Activated naive CD4-positive, alpha-beta T cell treated with anti-CD3 and anti-CD28 coated beads for 36 hours (primary cell): ENCODE measurements at regions not wholly inside any gene's neighbourhood (a gene's known extent, or its start where the extent isn't known, plus 50 kb on each side); places are given as distances from the start of the nearest gene placed in this dataset.

Source experiments
- CTCF ChIA-PET: fragments of 350-600 bp; sonication (Branson Sonifier 250); formaldehyde crosslinking; loops from one replicate; lab custom pipeline; 2021; ENCODE audit warnings: antibody characterized with exemption; lab: Charles Lee
- DNase-seq: peaks from one replicate; pipeline ENCODE4 v3.0.0-alpha.2; 2020
- H3K27ac Mint-ChIP-seq: one replicate; pipeline ENCODE4 v1.8.0; 2021; ENCODE audit warnings: mild to moderate bottlenecking, mixed read lengths
- H3K27me3 Mint-ChIP-seq: one replicate; pipeline ENCODE4 v1.8.0; 2021; ENCODE audit warnings: low read depth, mixed read lengths
- H3K36me3 Mint-ChIP-seq: one replicate; pipeline ENCODE4 v1.8.0; 2021; ENCODE audit warnings: low read depth, mixed read lengths
- H3K4me1 Mint-ChIP-seq: one replicate; pipeline ENCODE4 v1.8.0; 2021; ENCODE audit warnings: low read depth, mixed read lengths
- H3K4me3 Mint-ChIP-seq: one replicate; pipeline ENCODE4 v1.8.0; 2021; ENCODE audit warnings: mild to moderate bottlenecking, moderate library complexity, mixed read lengths
- H3K9me3 Mint-ChIP-seq: one replicate; pipeline ENCODE4 v1.8.0; 2021; ENCODE audit warnings: mixed read lengths
- intact Hi-C: fragments of 100-400 bp; cut with micrococcal nuclease; formaldehyde crosslinking; loops from one replicate; pipeline ENCODE4 v1.15.1; 2023

DNA sequence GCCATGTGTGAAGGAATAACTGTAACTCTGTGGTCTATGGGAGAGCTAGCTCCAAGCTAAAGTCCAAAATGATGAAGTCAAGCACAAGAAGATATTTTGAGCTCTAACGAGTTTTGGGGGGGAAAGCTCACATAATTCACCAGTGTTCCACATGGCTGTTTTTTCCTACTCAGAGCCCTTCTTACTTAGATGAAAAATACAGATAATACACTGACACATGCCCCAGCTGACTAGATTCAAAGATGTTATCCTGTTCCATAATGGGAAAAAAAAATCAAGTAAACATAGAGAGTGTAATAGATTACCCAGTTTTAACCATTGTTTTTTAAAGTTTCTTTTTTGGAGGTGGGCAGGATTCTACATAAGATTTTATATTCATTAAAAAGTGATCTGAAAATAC lies 86.6 kb downstream of the PRLHR start:
- no peaks in the 10 kb centered on the region for H3K9me3 Mint-ChIP-seq
- peaks cover 2% of the 10 kb centered on the region for H3K4me1 Mint-ChIP-seq
- intact Hi-C loops = no loop called here
- CTCF ChIA-PET = interaction anchor here (0.8 kb wide), 1 partner anchor 49 kb away, joined by 3 read pairs; no protein-coding TSS in a partner anchor
- H3K27me3 Mint-ChIP-seq = peaks cover 7% of the 10 kb centered on the region
- no peak for DNase-seq
- H3K36me3 Mint-ChIP-seq = no peaks in the 10 kb centered on the region
- H3K27ac Mint-ChIP-seq = no peak overlapping the region
- H3K4me3 Mint-ChIP-seq = no peak overlapping the region

DNA sequence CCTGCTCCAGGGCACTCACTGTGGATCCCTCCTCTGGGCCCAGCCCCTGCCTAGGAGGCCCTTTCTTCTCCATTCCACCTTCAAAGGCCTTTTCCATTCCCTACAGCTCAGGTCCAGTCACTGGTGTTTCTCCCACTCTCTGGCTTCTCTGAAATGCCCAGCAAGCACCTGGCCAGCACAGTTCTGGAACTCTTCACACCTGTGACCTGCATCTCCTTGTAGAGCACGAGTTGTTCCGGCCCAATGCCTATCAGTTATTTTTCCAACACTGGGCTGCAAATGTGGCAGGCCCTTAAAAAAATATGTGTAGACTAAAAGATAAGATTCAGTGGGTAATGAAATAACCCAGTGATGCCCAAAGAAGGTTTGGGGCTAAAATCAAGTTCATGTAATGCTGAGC lies 87.1 kb downstream of the PRLHR start:
- DNase-seq = no peak
- Mint-ChIP-seq H3K9me3 (no peaks in the 10 kb centered on the region), H3K27ac (no peak overlapping the region), H3K4me3 (no peak overlapping the region), H3K36me3 (no peaks in the 10 kb centered on the region), H3K4me1 (peaks cover 2% of the 10 kb centered on the region), H3K27me3 (peaks cover 5% of the 10 kb centered on the region)
- CTCF ChIA-PET = interaction anchor here (0.8 kb wide), 1 partner anchor 48 kb away, joined by 3 read pairs; no protein-coding TSS in a partner anchor
- intact Hi-C loops = no loop called here

DNA sequence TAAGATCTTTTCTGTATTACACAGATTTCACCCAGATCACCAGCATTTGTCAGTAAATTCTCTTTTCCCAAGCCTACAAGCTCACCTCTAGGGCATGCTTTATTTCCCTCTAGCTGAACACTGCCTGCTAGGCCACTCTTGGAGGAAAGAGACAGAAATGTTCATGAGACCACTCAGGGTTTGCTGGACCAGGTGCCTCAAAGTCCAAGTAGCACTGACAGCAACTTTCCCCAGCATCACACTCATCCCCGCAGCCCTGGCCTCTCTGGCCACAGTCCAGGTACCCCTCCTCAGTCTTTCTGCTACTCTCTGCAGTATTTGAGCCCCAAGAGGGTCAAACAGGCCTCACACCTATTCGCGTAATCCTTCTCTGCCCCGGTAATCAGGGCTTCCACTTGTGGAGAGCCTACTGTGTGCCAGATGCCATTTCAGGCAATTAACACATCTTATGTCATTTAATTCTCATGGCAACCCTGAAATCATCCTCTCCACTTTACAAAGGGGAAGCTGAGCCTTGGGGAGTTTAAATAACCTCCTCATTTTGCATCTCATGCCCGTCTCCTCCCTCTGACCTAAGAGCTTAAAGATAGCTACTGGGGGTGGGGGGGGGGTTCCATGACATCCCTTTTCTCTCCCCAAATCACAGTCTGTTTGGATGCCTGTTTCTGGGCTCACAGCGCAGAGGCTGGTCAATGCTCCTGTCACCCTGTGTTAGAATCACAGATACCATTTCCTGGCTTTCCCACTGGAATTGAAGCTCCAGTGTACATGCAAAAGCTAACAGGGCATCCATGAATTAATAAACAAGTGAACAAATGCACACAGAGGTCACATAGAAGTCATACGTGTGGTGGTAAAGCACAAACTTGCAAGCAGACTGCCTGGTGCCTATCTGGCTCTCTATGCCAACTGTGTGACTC lies 88.5 kb downstream of the PRLHR start:
- Mint-ChIP-seq H3K27ac (no peak overlapping the region), H3K4me3 (no peak overlapping the region), H3K36me3 (no peaks in the 10 kb centered on the region), H3K4me1 (peaks cover 2% of the 10 kb centered on the region), H3K9me3 (no peaks in the 10 kb centered on the region), H3K27me3 (peaks cover 1% of the 10 kb centered on the region)
- CTCF ChIA-PET = no interaction called here
- no peak for DNase-seq
- intact Hi-C loops = no loop called here

DNA sequence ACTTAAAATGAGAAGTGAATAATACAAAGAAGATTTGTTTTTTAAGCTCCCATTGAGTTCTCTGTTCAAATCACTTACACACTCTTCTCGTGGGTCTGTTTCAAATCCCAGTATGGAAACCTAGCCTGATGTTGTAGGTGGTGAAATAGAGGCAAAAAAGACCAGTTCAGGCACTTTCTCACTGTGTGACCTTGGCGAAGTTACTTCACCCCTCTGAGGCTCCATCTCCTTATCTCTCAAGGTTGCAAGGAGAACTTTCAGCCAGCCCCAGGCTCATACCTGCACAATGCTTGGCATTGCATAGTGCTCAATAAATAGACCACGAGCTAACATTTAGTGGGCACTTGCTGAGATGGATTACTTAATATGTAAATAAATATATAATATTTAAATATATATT lies 90.1 kb downstream of the PRLHR start:
- intact Hi-C loops = no loop called here
- H3K4me3 Mint-ChIP-seq = no peak overlapping the region
- peaks cover 3% of the 10 kb centered on the region for H3K27me3 Mint-ChIP-seq
- CTCF ChIA-PET = no interaction called here
- H3K4me1 Mint-ChIP-seq = peaks cover 2% of the 10 kb centered on the region
- H3K9me3 Mint-ChIP-seq = no peaks in the 10 kb centered on the region
- no peak overlapping the region for H3K27ac Mint-ChIP-seq
- no peaks in the 10 kb centered on the region for H3K36me3 Mint-ChIP-seq
- DNase-seq = no peak

GRCh38 chr10:118504467-118505205 lies 90.8 kb downstream of the PRLHR start:
- Mint-ChIP-seq H3K27ac (no peak overlapping the region), H3K36me3 (no peaks in the 10 kb centered on the region), H3K4me3 (no peak overlapping the region), H3K27me3 (peaks cover 3% of the 10 kb centered on the region), H3K9me3 (no peaks in the 10 kb centered on the region), H3K4me1 (no peaks in the 10 kb centered on the region)
- DNase-seq = no peak
- CTCF ChIA-PET = interaction anchor here (0.9 kb wide), 1 partner anchor 10 kb away, joined by 3 read pairs; no protein-coding TSS in a partner anchor
- intact Hi-C loops = no loop called here

DNA sequence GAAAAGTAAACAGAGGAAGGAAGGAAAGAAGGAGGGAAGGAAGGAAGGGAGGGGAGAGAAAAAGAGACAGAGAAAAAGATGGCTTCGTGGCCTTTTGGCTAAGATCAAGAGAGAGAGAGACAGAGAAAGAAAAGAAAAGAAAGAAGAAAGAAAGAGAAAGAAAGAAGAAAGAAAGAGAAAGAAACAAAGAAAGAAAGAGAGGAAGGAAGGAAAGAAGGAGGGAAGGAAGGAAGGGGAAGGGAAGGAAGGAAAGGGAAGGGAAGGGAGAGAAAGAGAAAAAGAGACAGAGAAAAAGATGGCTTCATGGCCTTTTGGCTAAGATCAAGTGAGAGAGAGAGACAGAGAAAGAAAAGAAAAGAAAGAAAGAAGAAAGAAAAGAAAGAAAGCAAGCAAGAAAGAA lies 91.4 kb downstream of the PRLHR start:
- no peaks in the 10 kb centered on the region for H3K4me1 Mint-ChIP-seq
- intact Hi-C loops = no loop called here
- H3K4me3 Mint-ChIP-seq = no peak overlapping the region
- H3K27me3 Mint-ChIP-seq = peaks cover 3% of the 10 kb centered on the region
- no peaks in the 10 kb centered on the region for H3K9me3 Mint-ChIP-seq
- no peak overlapping the region for H3K27ac Mint-ChIP-seq
- CTCF ChIA-PET = interaction anchor here (0.9 kb wide), 1 partner anchor 10 kb away, joined by 3 read pairs; no protein-coding TSS in a partner anchor
- no peak for DNase-seq
- H3K36me3 Mint-ChIP-seq = no peaks in the 10 kb centered on the region

GRCh38 chr10:118503192-118503591 lies 92.3 kb downstream of the PRLHR start:
- no peak for DNase-seq
- H3K27me3 Mint-ChIP-seq = peaks cover 3% of the 10 kb centered on the region
- intact Hi-C loops = no loop called here
- H3K9me3 Mint-ChIP-seq = no peaks in the 10 kb centered on the region
- H3K36me3 Mint-ChIP-seq = no peaks in the 10 kb centered on the region
- H3K27ac Mint-ChIP-seq = no peak overlapping the region
- H3K4me1 Mint-ChIP-seq = no peaks in the 10 kb centered on the region
- no peak overlapping the region for H3K4me3 Mint-ChIP-seq
- CTCF ChIA-PET = no interaction called here

GRCh38 chr10:118501637-118502440 lies 93.6 kb downstream of the PRLHR start:
- Mint-ChIP-seq H3K4me3 (no peak overlapping the region), H3K36me3 (no peaks in the 10 kb centered on the region), H3K4me1 (no peaks in the 10 kb centered on the region), H3K9me3 (no peaks in the 10 kb centered on the region), H3K27ac (no peak overlapping the region), H3K27me3 (peaks cover 3% of the 10 kb centered on the region)
- no peak for DNase-seq
- intact Hi-C loops = no loop called here
- CTCF ChIA-PET = no interaction called here

- no peaks in the 10 kb centered on the region for H3K36me3 Mint-ChIP-seq
- H3K27me3 Mint-ChIP-seq = peaks cover 6% of the 10 kb centered on the region
- H3K9me3 Mint-ChIP-seq = no peaks in the 10 kb centered on the region
- CTCF ChIA-PET = no interaction called here
- H3K27ac Mint-ChIP-seq = no peak overlapping the region
- intact Hi-C loops = no loop called here
- H3K4me3 Mint-ChIP-seq = no peak overlapping the region
- no peak for DNase-seq
- no peaks in the 10 kb centered on the region for H3K4me1 Mint-ChIP-seq
These were observed 94.3 kb downstream of the PRLHR start for GRCh38 chr10:118501171-118501570.

- no peaks in the 10 kb centered on the region for H3K4me1 Mint-ChIP-seq
- no peak overlapping the region for H3K27ac Mint-ChIP-seq
- peaks cover 6% of the 10 kb centered on the region for H3K27me3 Mint-ChIP-seq
- H3K9me3 Mint-ChIP-seq = no peaks in the 10 kb centered on the region
- no peak for DNase-seq
- CTCF ChIA-PET = no interaction called here
- no peaks in the 10 kb centered on the region for H3K36me3 Mint-ChIP-seq
- H3K4me3 Mint-ChIP-seq = no peak overlapping the region
- intact Hi-C loops = no loop called here
These were observed 94.9 kb downstream of the PRLHR start for GRCh38 chr10:118500477-118501104.

DNA sequence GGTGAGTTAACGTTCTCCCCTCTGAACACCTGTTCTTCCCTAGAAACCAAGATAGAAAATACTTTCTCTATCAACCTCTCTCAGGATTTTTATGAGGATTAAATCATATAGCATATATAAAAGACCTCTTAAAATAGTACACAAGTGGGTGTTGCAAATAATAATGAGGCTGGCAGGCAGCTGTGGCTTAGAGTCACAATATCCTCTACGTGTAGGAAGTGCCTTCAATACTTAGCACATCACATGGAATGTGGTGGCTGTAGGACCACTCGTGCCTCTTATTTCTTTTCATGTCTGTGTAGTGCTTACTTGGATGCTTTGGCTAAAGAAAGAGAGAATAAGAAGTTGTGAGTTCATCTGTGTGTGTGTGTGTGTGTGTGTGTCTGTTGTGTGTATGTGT lies 96.3 kb downstream of the PRLHR start:
- intact Hi-C loops = no loop called here
- Mint-ChIP-seq H3K27ac (no peak overlapping the region), H3K4me1 (no peaks in the 10 kb centered on the region), H3K36me3 (no peaks in the 10 kb centered on the region), H3K9me3 (no peaks in the 10 kb centered on the region), H3K4me3 (no peak overlapping the region), H3K27me3 (peaks cover 6% of the 10 kb centered on the region)
- CTCF ChIA-PET = no interaction called here
- DNase-seq = no peak

DNA sequence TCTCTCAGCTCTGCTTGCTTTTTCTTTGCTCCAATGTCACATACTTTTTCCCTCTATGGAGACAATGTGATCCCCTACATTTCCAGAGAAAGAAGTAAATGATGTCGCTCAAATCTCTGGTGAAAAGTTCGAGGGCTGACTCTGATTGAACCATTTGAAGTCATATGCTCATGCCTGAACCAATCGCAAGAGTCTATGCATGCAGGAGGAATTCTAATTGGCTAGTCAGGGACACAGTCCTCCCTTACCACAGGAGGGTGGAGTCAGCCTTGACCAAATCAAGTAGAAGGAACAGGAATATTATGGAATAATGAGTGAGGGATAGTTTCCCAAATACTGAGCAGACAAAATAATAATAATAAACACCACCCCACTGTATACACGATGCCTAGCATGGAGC lies 96.8 kb downstream of the PRLHR start:
- H3K27ac Mint-ChIP-seq = no peak overlapping the region
- DNase-seq = no peak
- intact Hi-C loops = no loop called here
- no peaks in the 10 kb centered on the region for H3K4me1 Mint-ChIP-seq
- no peaks in the 10 kb centered on the region for H3K9me3 Mint-ChIP-seq
- H3K4me3 Mint-ChIP-seq = no peak overlapping the region
- CTCF ChIA-PET = no interaction called here
- H3K27me3 Mint-ChIP-seq = peaks cover 6% of the 10 kb centered on the region
- H3K36me3 Mint-ChIP-seq = no peaks in the 10 kb centered on the region
